NCI-H128 (cell line): ENCODE measurements at regions not wholly inside any gene's neighbourhood (a gene's known extent, or its start where the extent isn't known, plus 50 kb on each side); places are given as distances from the start of the nearest gene placed in this dataset.

Source experiments
- DNase-seq: peaks from one replicate; lab custom pipeline; 2025; ENCODE audit not compliant: unreplicated experiment; lab: John Stamatoyannopoulos, UW

DNA sequence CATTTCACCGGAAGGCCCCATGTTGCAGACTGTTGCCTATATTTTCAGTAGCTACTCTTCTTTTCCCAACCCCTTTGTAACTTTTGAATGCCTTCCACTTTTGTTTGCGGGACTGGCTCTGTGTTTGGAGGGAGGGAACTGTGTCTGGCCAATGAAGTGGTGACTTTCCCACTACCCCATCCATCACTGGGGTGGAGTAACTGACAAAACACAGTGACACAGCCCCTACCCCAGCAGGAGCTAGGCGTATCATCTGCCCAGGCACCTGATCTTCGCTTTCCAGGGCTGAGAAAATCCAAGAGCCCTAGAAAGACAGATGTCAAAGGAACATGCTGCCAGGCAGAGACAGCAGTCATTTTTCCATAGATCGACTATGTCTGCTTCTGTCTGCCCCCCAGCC is 710.6 kb upstream of the CELF2 start:
- no peak for DNase-seq

DNA sequence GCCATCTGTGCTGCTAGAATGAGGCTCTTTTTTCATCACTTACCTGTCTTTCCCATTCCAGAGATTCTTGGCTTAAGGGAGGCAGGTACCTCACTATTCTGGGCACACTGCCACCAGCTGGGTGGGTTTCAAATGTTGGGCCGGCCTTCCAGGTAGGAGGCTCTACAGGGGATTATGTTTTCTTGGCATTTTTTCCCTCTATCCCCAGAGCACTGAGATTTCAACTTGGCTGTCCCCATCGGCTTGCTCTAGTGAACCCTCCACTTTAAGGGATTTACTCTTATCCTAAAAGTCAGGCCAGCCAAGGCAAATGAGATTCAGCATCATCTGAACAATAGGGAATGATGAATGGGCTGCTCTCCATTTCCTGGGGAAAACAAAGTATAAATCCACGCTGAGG is 710.1 kb upstream of the CELF2 start:
- no peak for DNase-seq

GRCh38 chr10:10310498-10310897 is 707.2 kb upstream of the CELF2 start:
- DNase-seq = no peak

GRCh38 chr10:10311966-10312365 is 705.7 kb upstream of the CELF2 start:
- DNase-seq = no peak

GRCh38 chr10:10313149-10313835 is 704.4 kb upstream of the CELF2 start:
- no peak for DNase-seq

DNA sequence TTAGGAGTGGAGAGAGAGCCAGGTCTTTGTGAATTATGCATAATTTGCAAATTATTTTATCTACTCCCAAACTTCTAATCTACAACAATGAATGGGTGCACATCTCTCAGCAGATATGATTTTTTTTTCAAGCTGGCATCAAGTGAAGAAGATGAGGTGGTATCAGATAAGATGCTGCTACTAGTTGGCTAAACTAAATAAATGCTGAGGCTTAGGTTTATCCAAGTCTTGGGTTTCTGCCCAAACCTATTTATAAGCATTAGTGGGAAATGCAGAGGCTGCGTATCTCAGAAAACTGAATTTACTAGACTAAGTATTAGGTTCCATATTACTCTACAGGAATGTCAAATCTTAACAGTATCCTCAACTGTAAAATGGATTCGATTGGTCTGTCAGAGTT is 703.0 kb upstream of the CELF2 start:
- no peak for DNase-seq

GRCh38 chr10:10315989-10316388 is 701.7 kb upstream of the CELF2 start:
- no peak for DNase-seq

DNA sequence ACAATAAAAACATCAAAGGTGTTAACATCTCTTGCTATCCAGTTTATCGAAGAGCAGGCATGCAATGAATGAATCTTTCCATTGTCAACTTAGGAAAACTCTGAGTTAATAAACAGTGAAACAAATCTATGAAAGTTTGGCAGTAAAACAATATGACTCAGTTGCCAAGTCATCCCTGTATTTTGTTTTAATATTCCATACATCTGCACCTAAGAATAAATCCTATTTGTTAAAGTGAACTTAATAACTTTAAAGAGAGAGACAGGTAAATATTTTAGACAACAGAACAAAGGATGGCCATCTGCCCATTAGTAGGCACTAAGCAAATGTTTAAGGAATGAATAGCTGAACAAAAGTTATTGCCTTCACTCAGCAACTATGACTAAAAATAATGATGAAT is 700.5 kb upstream of the CELF2 start:
- DNase-seq = no peak

GRCh38 chr10:10318856-10319255 is 698.8 kb upstream of the CELF2 start:
- no peak for DNase-seq

- DNase-seq = no peak
These were observed 696.7 kb upstream of the CELF2 start for GRCh38 chr10:10320956-10321355.

- no peak for DNase-seq
These were observed 691.6 kb upstream of the CELF2 start for GRCh38 chr10:10326116-10326515.

- no peak for DNase-seq
These were observed 689.7 kb upstream of the CELF2 start for GRCh38 chr10:10327934-10328333.

DNA sequence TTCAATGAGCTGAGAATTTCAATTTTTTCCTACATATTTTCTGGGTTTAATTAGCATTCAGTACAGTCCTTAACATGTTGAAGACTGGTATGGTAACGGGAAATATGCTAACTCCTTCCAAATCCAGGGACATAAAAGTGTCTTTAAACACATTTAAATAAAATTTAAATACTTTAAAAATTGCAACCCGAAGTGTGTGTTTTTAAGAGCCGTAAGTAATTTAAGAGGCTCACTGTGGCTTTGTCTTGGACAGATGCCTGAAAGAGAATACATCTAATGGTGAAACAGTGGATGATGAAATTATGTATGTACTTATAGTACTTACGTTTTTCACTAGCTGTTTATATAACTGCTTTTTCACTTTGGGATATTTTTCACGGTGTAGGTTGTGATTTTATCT is 687.3 kb upstream of the CELF2 start:
- no peak for DNase-seq

DNA sequence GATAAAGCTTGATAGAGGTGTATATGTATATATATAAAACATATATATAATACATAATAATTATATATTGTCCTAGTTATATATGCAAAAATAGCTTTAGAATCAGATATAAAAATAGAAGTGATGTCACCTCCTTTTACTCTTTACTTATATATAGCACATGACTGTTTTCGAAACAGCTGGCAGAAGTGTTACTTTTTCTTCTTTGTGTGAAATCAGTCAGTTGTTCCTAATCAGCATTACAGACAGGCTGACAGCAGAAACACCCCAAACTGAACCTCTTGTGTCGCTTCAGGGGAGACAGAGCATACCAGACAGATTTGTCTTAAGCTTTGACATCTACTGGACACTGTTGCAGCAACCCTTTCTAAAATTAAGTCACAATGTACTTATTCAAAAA is 684.9 kb upstream of the CELF2 start:
- no peak for DNase-seq

DNA sequence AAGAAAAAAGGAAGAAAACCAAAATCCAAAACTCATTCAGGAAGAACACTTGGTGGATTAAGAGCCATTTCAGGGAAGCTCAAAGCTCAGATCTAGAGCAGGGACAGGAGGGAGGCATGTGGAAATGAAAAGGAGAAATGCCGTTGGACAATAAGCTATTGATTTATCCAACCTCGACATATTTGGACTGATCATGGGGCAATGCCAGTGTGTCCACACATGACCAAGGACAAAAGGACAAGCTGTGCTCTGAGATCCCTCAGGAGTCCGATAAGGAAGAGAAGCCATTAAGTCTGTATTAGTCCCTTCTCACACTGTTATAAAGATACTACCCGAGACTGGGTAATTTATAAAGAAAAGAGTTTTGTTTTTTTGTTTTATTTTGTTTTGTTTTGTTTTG is 684.0 kb upstream of the CELF2 start:
- no peak for DNase-seq

DNA sequence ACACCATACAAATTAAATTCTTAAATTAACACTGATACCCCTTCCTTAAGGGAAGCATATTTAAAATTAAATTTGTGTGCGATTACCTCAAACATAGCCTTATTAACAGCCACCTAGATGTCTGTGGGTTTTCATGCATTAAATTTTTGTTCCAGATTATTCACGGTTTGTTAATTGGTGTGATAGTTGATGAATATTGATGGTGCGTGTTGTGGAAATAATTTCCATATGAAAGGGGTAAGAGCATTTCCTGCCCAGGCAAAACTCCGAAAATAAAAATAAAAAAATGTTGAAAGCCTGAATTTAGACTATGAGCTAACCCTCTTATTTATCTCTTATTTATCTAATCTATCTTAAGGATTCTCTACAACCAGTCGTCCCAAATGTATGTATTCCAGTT is 679.3 kb upstream of the CELF2 start:
- DNase-seq = no peak

- no peak for DNase-seq
These were observed 671.1 kb upstream of the CELF2 start for GRCh38 chr10:10346390-10347150.

- no peak for DNase-seq
These were observed 667.6 kb upstream of the CELF2 start for GRCh38 chr10:10350050-10350449.

DNA sequence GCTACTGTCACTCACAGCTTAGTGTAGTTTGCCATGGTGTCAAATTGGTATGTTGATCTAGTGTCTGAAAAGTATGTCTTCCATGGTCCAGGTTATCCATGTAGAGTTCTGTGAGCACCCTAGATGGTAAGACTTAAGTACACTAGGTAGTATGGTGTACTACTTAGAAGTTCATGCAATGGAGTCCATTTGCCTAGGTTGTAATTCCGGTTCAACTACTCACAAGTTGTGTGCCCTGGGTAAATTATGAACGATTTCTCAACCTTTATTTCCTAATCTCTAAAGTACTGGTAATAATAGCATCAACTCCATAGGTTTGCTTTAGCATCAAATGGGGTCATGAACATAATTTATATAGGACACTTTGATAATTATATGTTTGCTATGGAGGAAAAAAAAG is 666.2 kb upstream of the CELF2 start:
- DNase-seq = no peak

- DNase-seq = no peak
These were observed 664.3 kb upstream of the CELF2 start for GRCh38 chr10:10353326-10353868.

- DNase-seq = no peak
These were observed 658.4 kb upstream of the CELF2 start for GRCh38 chr10:10359263-10359662.

GRCh38 chr10:10361301-10361885 is 656.3 kb upstream of the CELF2 start:
- DNase-seq = no peak
